ENCODE measurements at regions not wholly inside any gene's neighbourhood (a gene's known extent, or its start where the extent isn't known, plus 50 kb on each side); places are given as distances from the start of the nearest gene placed in this dataset.
"Not testable (repeated sequence)": the region's sequence is repeated elsewhere in the genome, so short reads cannot be mapped to it uniquely, and the experiment has no call there.

- TF ChIP-seq CTCF (IDR thresholded peaks at IDR 0.05; ENCODE audit: low read depth, low read length, missing control alignments), result no peak
- no peak for DNase-seq (ENCODE audit: low read depth)
- H3K4me3 ChIP-seq (ENCODE audit: low read depth, low read length), result no peak overlapping the region
- in situ Hi-C loops (cut with HindIII; ENCODE audit: low sequenced_read_pairs), result no loop called here
Observed at GRCh38 chr6:85135376-85136094, 314.3 kb upstream of the NT5E start.

GRCh38 chr6:85134172-85134571 is 315.7 kb upstream of the NT5E start:
- TF ChIP-seq CTCF (IDR thresholded peaks at IDR 0.05; ENCODE audit: low read depth, low read length, missing control alignments), result no peak
- no peak for DNase-seq (ENCODE audit: low read depth)
- in situ Hi-C loops (cut with HindIII; ENCODE audit: low sequenced_read_pairs), result no loop called here

GRCh38 chr6:85132091-85132490 is 317.8 kb upstream of the NT5E start:
- no peak for TF ChIP-seq CTCF (IDR thresholded peaks at IDR 0.05; ENCODE audit: low read depth, low read length, missing control alignments)
- in situ Hi-C loops (cut with HindIII; ENCODE audit: low sequenced_read_pairs), result no loop called here
- DNase-seq (ENCODE audit: low read depth), result no peak
- H3K4me3 ChIP-seq (ENCODE audit: low read depth, low read length), result no peak overlapping the region

More at GRCh38 chr6:85134172-85134571, 315.7 kb upstream of the NT5E start:
- H3K4me3 ChIP-seq (ENCODE audit: low read depth, low read length), result no peak overlapping the region

GRCh38 chr6:85130743-85131142 is 319.1 kb upstream of the NT5E start:
- H3K4me3 ChIP-seq (ENCODE audit: low read depth, low read length), result no peak overlapping the region
- no peak for TF ChIP-seq CTCF (IDR thresholded peaks at IDR 0.05; ENCODE audit: low read depth, low read length, missing control alignments)
- in situ Hi-C loops (cut with HindIII; ENCODE audit: low sequenced_read_pairs), result no loop called here
- no peak for DNase-seq (ENCODE audit: low read depth)

- H3K4me3 ChIP-seq (ENCODE audit: low read depth, low read length), result no peak overlapping the region
- TF ChIP-seq CTCF (IDR thresholded peaks at IDR 0.05; ENCODE audit: low read depth, low read length, missing control alignments), result no peak
- in situ Hi-C loops (cut with HindIII; ENCODE audit: low sequenced_read_pairs), result no loop called here
- DNase-seq (ENCODE audit: low read depth), result no peak
Observed at GRCh38 chr6:85129881-85130280, 320.0 kb upstream of the NT5E start.

GRCh38 chr6:85128781-85129180 is 321.1 kb upstream of the NT5E start:
- DNase-seq (ENCODE audit: low read depth), result no peak
- TF ChIP-seq CTCF (IDR thresholded peaks at IDR 0.05; ENCODE audit: low read depth, low read length, missing control alignments), result no peak
- no peak overlapping the region for H3K4me3 ChIP-seq (ENCODE audit: low read depth, low read length)
- in situ Hi-C loops (cut with HindIII; ENCODE audit: low sequenced_read_pairs), result no loop called here

- in situ Hi-C loops (cut with HindIII; ENCODE audit: low sequenced_read_pairs); DNase-seq (ENCODE audit: low read depth); H3K4me3 ChIP-seq (ENCODE audit: low read depth, low read length): not testable (repeated sequence)
Observed at GRCh38 chr6:85128256-85128655, 321.6 kb upstream of the NT5E start.

All from astrocyte of the cerebellum (primary cell).